ENCODE measurements at regions not wholly inside any gene's neighbourhood (a gene's known extent, or its start where the extent isn't known, plus 50 kb on each side); places are given as distances from the start of the nearest gene placed in this dataset.

DNA sequence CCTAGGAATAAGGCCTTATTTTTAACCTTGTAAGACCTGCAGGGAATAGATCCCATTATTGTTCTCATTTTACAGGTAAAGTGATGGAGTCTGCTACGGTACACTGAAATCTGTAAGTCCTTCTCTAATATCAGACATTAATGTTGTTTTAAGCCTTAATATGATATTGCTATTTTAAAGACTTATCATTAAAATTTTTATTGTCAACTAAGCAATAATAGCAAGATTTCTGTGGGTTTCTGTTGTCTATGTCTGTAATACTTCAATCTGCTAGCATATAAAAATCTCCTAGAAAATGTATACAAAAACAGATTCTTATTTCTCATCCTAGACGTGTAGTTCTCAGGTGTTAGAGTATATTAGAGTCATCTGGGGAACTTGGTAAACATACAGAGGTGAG lies 317.5 kb upstream of the TENM4 start:
- TF ChIP-seq EP300 (IDR thresholded peaks at IDR 0.05) (no peak), POLR2AphosphoS5 (IDR thresholded peaks at IDR 0.05) (no peak), POLR2A (IDR thresholded peaks at IDR 0.05) (no peak)
- TF ChIP-seq, protein P1, sequence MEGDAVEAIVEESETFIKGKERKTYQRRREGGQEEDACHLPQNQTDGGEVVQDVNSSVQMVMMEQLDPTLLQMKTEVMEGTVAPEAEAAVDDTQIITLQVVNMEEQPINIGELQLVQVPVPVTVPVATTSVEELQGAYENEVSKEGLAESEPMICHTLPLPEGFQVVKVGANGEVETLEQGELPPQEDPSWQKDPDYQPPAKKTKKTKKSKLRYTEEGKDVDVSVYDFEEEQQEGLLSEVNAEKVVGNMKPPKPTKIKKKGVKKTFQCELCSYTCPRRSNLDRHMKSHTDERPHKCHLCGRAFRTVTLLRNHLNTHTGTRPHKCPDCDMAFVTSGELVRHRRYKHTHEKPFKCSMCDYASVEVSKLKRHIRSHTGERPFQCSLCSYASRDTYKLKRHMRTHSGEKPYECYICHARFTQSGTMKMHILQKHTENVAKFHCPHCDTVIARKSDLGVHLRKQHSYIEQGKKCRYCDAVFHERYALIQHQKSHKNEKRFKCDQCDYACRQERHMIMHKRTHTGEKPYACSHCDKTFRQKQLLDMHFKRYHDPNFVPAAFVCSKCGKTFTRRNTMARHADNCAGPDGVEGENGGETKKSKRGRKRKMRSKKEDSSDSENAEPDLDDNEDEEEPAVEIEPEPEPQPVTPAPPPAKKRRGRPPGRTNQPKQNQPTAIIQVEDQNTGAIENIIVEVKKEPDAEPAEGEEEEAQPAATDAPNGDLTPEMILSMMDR (IDR thresholded peaks at IDR 0.05) = no peak
